B cell (primary cell): ENCODE measurements at regions not wholly inside any gene's neighbourhood (a gene's known extent, or its start where the extent isn't known, plus 50 kb on each side); places are given as distances from the start of the nearest gene placed in this dataset.

ENCODE experiments used
- ATAC-seq: fragments of 200-7000 bp; cut with Tn5 transposase; one replicate; pipeline ENCODE4 v1.10.0; 2021; ENCODE audit warnings: low read depth, mild to moderate bottlenecking, moderate number of reproducible peaks, moderate library complexity
- CTCF ChIA-PET: fragments of 350-600 bp; sonication (Branson Sonifier 250); formaldehyde crosslinking; loops from one replicate; lab custom pipeline; 2021; ENCODE audit warnings: antibody characterized with exemption, inconsistent platforms; lab: Charles Lee
- POLR2A ChIA-PET: fragments of 350-600 bp; sonication (Branson Sonifier 250); formaldehyde crosslinking; loops from one replicate; lab custom pipeline; 2021; ENCODE audit warnings: antibody characterized with exemption; lab: Charles Lee
- DNase-seq: peaks from one replicate; pipeline ENCODE4 v3.0.0; 2013
- H2AFZ ChIP-seq: 2 replicates; pipeline ENCODE4 v1.6.1; 2012; ENCODE audit warnings: mild to moderate bottlenecking, low read depth, low read length; ENCODE audit not compliant: insufficient read depth, poor library complexity, severe bottlenecking
- H3K27ac ChIP-seq, 2 donors: 1 replicate in 1 of 2; 2 replicates in 1 of 2; pipeline ENCODE4 v1.5.1; 2012 to 2013; ENCODE audit warnings: low read length in 2 of 2, mild to moderate bottlenecking in 2 of 2, moderate library complexity in 1 of 2
- H3K27me3 ChIP-seq, 4 experiments: fragments of 200-600 bp in 1 of 4; sonication (generic) in 1 of 4; replicated peaks in 1 of 4; 1 replicate in 2 of 4; 2 replicates in 2 of 4; pipeline versions ENCODE4 v1.6.1 to v1.7.0; 2013 to 2016; ENCODE audit warnings: low read length in 3 of 4, mild to moderate bottlenecking in 2 of 4, mixed read lengths in 1 of 4, moderate library complexity in 1 of 4; ENCODE audit not compliant: insufficient read depth in 4 of 4, control insufficient read depth in 3 of 4; ENCODE audit errors: control extremely low read depth in 1 of 4
- H3K36me3 ChIP-seq, 2 experiments: replicated peaks in 1 of 2; 1 replicate in 1 of 2; 2 replicates in 1 of 2; pipeline versions ENCODE4 v1.6.1 to v1.7.1; 2013; ENCODE audit warnings: low read length in 1 of 2; ENCODE audit not compliant: insufficient read depth in 2 of 2, control insufficient read depth in 1 of 2; ENCODE audit errors: control extremely low read depth in 1 of 2, extremely low read depth in 1 of 2
- H3K4me1 ChIP-seq, 2 donors: fragments of 200-600 bp in 1 of 2; sonication (generic) in 1 of 2; 1 replicate in 1 of 2; 2 replicates in 1 of 2; pipeline versions ENCODE4 v1.5.1 to v1.6.1; 2013 to 2017; ENCODE audit warnings: low read length in 2 of 2; ENCODE audit not compliant: control insufficient read depth in 2 of 2, insufficient read depth in 2 of 2
- H3K4me2 ChIP-seq: replicated peaks from 2 replicates; pipeline ENCODE3; 2012; ENCODE audit warnings: mild to moderate bottlenecking, low read depth, low read length; ENCODE audit not compliant: poor library complexity, severe bottlenecking
- H3K4me3 ChIP-seq, 5 experiments: fragments of 200-600 bp in 1 of 5; sonication (generic) in 1 of 5; 1 replicate in 3 of 5; 2 replicates in 2 of 5; pipeline versions ENCODE4 v1.5.1 to v1.7.0; 2011 to 2016; ENCODE audit warnings: low read length in 4 of 5, mild to moderate bottlenecking in 4 of 5, low read depth in 2 of 5, control low read depth in 1 of 5, moderate library complexity in 1 of 5; ENCODE audit not compliant: insufficient read depth in 1 of 5; ENCODE audit errors: control extremely low read depth in 1 of 5, extremely low read depth in 1 of 5
- H3K79me2 ChIP-seq: fragments of 200-600 bp; sonication (generic); one replicate; pipeline ENCODE4 v1.6.0; 2016; ENCODE audit warnings: low read length; ENCODE audit not compliant: control insufficient read depth, insufficient read depth
- H3K9ac ChIP-seq: fragments of 200-600 bp; sonication (generic); 2 replicates; pipeline ENCODE4 v1.6.1; 2017; ENCODE audit warnings: mild to moderate bottlenecking, low read length, moderate library complexity
- H3K9me3 ChIP-seq, 3 donors: one replicate each; pipeline versions ENCODE4 v1.6.1 to v1.7.1; 2013; ENCODE audit warnings: low read length in 2 of 3; ENCODE audit not compliant: control insufficient read depth in 2 of 3, insufficient read depth in 1 of 3; ENCODE audit errors: control extremely low read depth in 1 of 3
- H4K20me1 ChIP-seq: 2 replicates; pipeline ENCODE4 v1.6.0; 2012; ENCODE audit warnings: mild to moderate bottlenecking, low read length; ENCODE audit not compliant: insufficient read depth, control insufficient read depth, poor library complexity, severe bottlenecking
- H3K27ac Mint-ChIP-seq: one replicate; pipeline ENCODE4 v1.8.0; 2021; ENCODE audit warnings: mixed read lengths
- H3K27me3 Mint-ChIP-seq: one replicate; pipeline ENCODE4 v1.8.0; 2021; ENCODE audit warnings: mixed read lengths
- H3K4me1 Mint-ChIP-seq: one replicate; pipeline ENCODE4 v1.8.0; 2021; ENCODE audit warnings: mixed read lengths
- H3K4me3 Mint-ChIP-seq: one replicate; pipeline ENCODE4 v1.8.0; 2021; ENCODE audit warnings: mixed read lengths
- H3K9me3 Mint-ChIP-seq: one replicate; pipeline ENCODE4 v1.8.0; 2022; ENCODE audit warnings: mixed read lengths; ENCODE audit not compliant: insufficient read depth
- EZH2 ChIP-seq: IDR thresholded peaks from 2 replicates; pipeline ENCODE4 v1.6.1; 2012; ENCODE audit warnings: borderline replicate concordance, low read depth, mild to moderate bottlenecking, moderate library complexity, low read length; ENCODE audit not compliant: insufficient read depth, poor library complexity, severe bottlenecking
- WGBS: methylation state at CpG from one replicate; pipeline ENCODE4 v1.1.5; 2013; ENCODE audit warnings: missing lambda C conversion rate; ENCODE audit not compliant: insufficient coverage; 5-methylcytosine and 5-hydroxymethylcytosine counted together
- intact Hi-C: fragments of 100-400 bp; cut with micrococcal nuclease; formaldehyde crosslinking; loops from one replicate; pipeline ENCODE4 v1.10.0; 2022
- TF ChIP-seq, protein P1 (sequence below): fragments of 200-600 bp; IDR thresholded peaks from one replicate; pipeline ENCODE4 v1.8.0; 2022; ENCODE audit warnings: antibody characterized with exemption, mild to moderate bottlenecking

- no peak overlapping the region for H3K4me3 Mint-ChIP-seq
- no peaks in the 10 kb centered on the region for H4K20me1 ChIP-seq
- ChIA-PET CTCF (no interaction called here), POLR2A (no interaction called here)
- H3K4me2 ChIP-seq: no peak overlapping the region
- H3K36me3 ChIP-seq: no peaks in the 10 kb centered on the region
- no peak overlapping the region for H3K4me3 ChIP-seq
- H2AFZ ChIP-seq: no peak overlapping the region
- H3K4me1 ChIP-seq: no peaks in the 10 kb centered on the region
- no peak for TF ChIP-seq EZH2
- TF ChIP-seq, protein P1, sequence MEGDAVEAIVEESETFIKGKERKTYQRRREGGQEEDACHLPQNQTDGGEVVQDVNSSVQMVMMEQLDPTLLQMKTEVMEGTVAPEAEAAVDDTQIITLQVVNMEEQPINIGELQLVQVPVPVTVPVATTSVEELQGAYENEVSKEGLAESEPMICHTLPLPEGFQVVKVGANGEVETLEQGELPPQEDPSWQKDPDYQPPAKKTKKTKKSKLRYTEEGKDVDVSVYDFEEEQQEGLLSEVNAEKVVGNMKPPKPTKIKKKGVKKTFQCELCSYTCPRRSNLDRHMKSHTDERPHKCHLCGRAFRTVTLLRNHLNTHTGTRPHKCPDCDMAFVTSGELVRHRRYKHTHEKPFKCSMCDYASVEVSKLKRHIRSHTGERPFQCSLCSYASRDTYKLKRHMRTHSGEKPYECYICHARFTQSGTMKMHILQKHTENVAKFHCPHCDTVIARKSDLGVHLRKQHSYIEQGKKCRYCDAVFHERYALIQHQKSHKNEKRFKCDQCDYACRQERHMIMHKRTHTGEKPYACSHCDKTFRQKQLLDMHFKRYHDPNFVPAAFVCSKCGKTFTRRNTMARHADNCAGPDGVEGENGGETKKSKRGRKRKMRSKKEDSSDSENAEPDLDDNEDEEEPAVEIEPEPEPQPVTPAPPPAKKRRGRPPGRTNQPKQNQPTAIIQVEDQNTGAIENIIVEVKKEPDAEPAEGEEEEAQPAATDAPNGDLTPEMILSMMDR: no peak
- ATAC-seq (no peak), DNase-seq (no peak)
- H3K27me3 Mint-ChIP-seq: peaks cover 6% of the 10 kb centered on the region
- no peaks in the 10 kb centered on the region for H3K9me3 Mint-ChIP-seq
- H3K9me3 ChIP-seq: no peaks in the 10 kb centered on the region
- no CpG with 5 or more reads among the region's 4 CpGs for WGBS
- intact Hi-C loops: loop anchor here (10.0 kb wide), 1 partner anchor 45 kb away; no protein-coding TSS in a partner anchor
- no peak overlapping the region for H3K9ac ChIP-seq
- no peaks in the 10 kb centered on the region for H3K4me1 Mint-ChIP-seq
- no peaks in the 10 kb centered on the region for H3K79me2 ChIP-seq
- no peaks in the 10 kb centered on the region for H3K27me3 ChIP-seq
- H3K27ac Mint-ChIP-seq: no peak overlapping the region
- no peak overlapping the region for H3K27ac ChIP-seq
These were observed 189.0 kb upstream of the DYRK2 start for GRCh38 chr12:67459578-67459977.

DNA sequence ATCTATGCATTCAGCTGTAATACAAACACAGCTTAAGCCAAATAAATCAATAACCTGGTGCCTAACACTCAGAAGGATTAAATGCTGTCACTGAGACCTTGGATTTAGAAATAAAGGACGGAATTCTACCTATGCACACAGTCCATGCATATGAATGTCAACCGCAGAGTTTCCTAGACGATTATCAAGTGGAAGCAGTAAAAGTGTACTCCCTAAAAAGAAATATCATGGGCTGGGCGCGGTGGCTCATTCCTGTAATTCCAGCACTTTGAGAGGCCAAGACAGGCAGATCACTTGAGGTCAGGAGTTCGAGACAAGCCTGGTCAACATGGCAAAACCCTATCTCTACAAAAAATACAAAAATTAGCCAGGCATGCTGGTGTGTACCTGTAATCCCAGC lies 188.2 kb upstream of the DYRK2 start:
- CTCF ChIA-PET: interaction anchor here (0.6 kb wide), 1 partner anchor 257 kb away, joined by 4 read pairs; no protein-coding TSS in a partner anchor
- intact Hi-C loops: no loop called here
- no peak for ATAC-seq
- H3K9ac ChIP-seq: no peak overlapping the region
- no peaks in the 10 kb centered on the region for H3K36me3 ChIP-seq
- no peak overlapping the region for H3K27ac ChIP-seq
- no peak overlapping the region for H3K4me3 ChIP-seq
- POLR2A ChIA-PET: no interaction called here
- DNase-seq: no peak
- H3K4me3 Mint-ChIP-seq: no peak overlapping the region
- no peak overlapping the region for H2AFZ ChIP-seq
- no peak overlapping the region for H3K4me2 ChIP-seq
- H3K79me2 ChIP-seq: no peaks in the 10 kb centered on the region
- TF ChIP-seq, protein P1: no peak
- TF ChIP-seq EZH2: no peak
- no peaks in the 10 kb centered on the region for H3K27me3 ChIP-seq
- H3K27me3 Mint-ChIP-seq: peaks cover 4% of the 10 kb centered on the region
- H3K4me1 Mint-ChIP-seq: no peaks in the 10 kb centered on the region
- H3K27ac Mint-ChIP-seq: no peak overlapping the region
- no peaks in the 10 kb centered on the region for H3K9me3 Mint-ChIP-seq
- WGBS: 100% methylated on average over 2 of the region's 6 CpGs
- H3K4me1 ChIP-seq: no peaks in the 10 kb centered on the region
- no peaks in the 10 kb centered on the region for H3K9me3 ChIP-seq
- no peaks in the 10 kb centered on the region for H4K20me1 ChIP-seq
